8988T (cell line): ENCODE measurements at regions not wholly inside any gene's neighbourhood (a gene's known extent, or its start where the extent isn't known, plus 50 kb on each side); places are given as distances from the start of the nearest gene placed in this dataset.

Experiments used
- DNase-seq: peaks from one replicate; pipeline ENCODE4 v3.0.0; 2011

GRCh38 chr7:15905251-15906040 is 219.0 kb upstream of the MEOX2 start:
- DNase-seq = no peak

- no peak for DNase-seq
These were observed 204.8 kb upstream of the MEOX2 start for GRCh38 chr7:15891151-15891881.

- no peak for DNase-seq
These were observed 203.0 kb upstream of the MEOX2 start for GRCh38 chr7:15889507-15889906.

GRCh38 chr7:15888090-15888489 is 201.6 kb upstream of the MEOX2 start:
- DNase-seq = no peak

- DNase-seq = no peak
These were observed 200.1 kb upstream of the MEOX2 start for GRCh38 chr7:15886626-15887025.

- no peak for DNase-seq
These were observed 199.2 kb upstream of the MEOX2 start for GRCh38 chr7:15885678-15886077.

GRCh38 chr7:15874774-15875173 is 188.3 kb upstream of the MEOX2 start:
- no peak for DNase-seq

- DNase-seq = no peak
These were observed 183.9 kb upstream of the MEOX2 start for GRCh38 chr7:15870347-15870746.

- DNase-seq = no peak
These were observed 181.0 kb upstream of the MEOX2 start for GRCh38 chr7:15867441-15867840.

- no peak for DNase-seq
These were observed 180.3 kb upstream of the MEOX2 start for GRCh38 chr7:15866753-15867152.

GRCh38 chr7:15864626-15864991 is 178.1 kb upstream of the MEOX2 start:
- no peak for DNase-seq

GRCh38 chr7:15863951-15864625 is 177.6 kb upstream of the MEOX2 start:
- no peak for DNase-seq

GRCh38 chr7:15862781-15863165 is 176.3 kb upstream of the MEOX2 start:
- DNase-seq = no peak

GRCh38 chr7:15862016-15862780 is 175.7 kb upstream of the MEOX2 start:
- DNase-seq = no peak

- no peak for DNase-seq
These were observed 173.9 kb upstream of the MEOX2 start for GRCh38 chr7:15860264-15860949.

- no peak for DNase-seq
These were observed 170.5 kb upstream of the MEOX2 start for GRCh38 chr7:15857026-15857425.

- no peak for DNase-seq
These were observed 169.8 kb upstream of the MEOX2 start for GRCh38 chr7:15856311-15856710.

- no peak for DNase-seq
These were observed 169.1 kb upstream of the MEOX2 start for GRCh38 chr7:15855525-15856109.

- no peak for DNase-seq
These were observed 168.5 kb upstream of the MEOX2 start for GRCh38 chr7:15854841-15855524.

- DNase-seq = no peak
These were observed 167.5 kb upstream of the MEOX2 start for GRCh38 chr7:15853832-15854470.

GRCh38 chr7:15851201-15851600 is 164.7 kb upstream of the MEOX2 start:
- DNase-seq = no peak
